A549 (cell line): ENCODE measurements at regions not wholly inside any gene's neighbourhood (a gene's known extent, or its start where the extent isn't known, plus 50 kb on each side); places are given as distances from the start of the nearest gene placed in this dataset.

ENCODE experiments used
- ATAC-seq, 2 experiments: fragments of 200-7000 bp in 1 of 2; fragments of >200 bp in 1 of 2; cut with Nextera tagmentation in 1 of 2; cut with Tn5 transposase in 1 of 2; 3 replicates each; pipeline versions ENCODE4 v1.8.0 to v1.9.1; 2018 to 2020; ENCODE audit warnings: mild to moderate bottlenecking in 1 of 2, moderate library complexity in 1 of 2
- CTCF ChIA-PET: fragments of 300-600 bp; sonication (Branson Sonifier 250); formaldehyde crosslinking; extraction: SDS; loops from one replicate; lab custom pipeline; 2021; ENCODE audit warnings: antibody characterized with exemption, inconsistent platforms; lab: Yijun Ruan, JAX
- POLR2A ChIA-PET: fragments of 350-600 bp; formaldehyde crosslinking; extraction: SDS; loops from one replicate; lab custom pipeline; 2021; ENCODE audit warnings: antibody characterized with exemption, inconsistent platforms; lab: Yijun Ruan, JAX
- DNase-seq, 2 experiments: peaks; one replicate each; pipeline versions ENCODE4 v3.0.0 to v3.0.0-alpha.2; 2011 to 2016; ENCODE audit warnings: low read depth in 1 of 2, low spot score in 1 of 2
- FAIRE-seq: peaks from 2 replicates; lab custom pipeline; 2011; peaks lifted over from hg19 to GRCh38; lab: Jason Lieb, UNC
- H3K27ac ChIP-seq, 2 experiments: fragments of >200 bp; sonication (Bioruptor Twin); formaldehyde crosslinking; 3 replicates each; pipeline ENCODE4 v1.5.1; 2016 to 2017
- H3K4me1 ChIP-seq: fragments of >200 bp; sonication (Bioruptor Twin); formaldehyde crosslinking; 3 replicates; pipeline ENCODE4 v1.6.1; 2016
- H3K4me2 ChIP-seq: fragments of >200 bp; sonication (Bioruptor Twin); formaldehyde crosslinking; 3 replicates; pipeline ENCODE4 v1.6.1; 2016
- H3K4me3 ChIP-seq: fragments of >200 bp; sonication (Bioruptor Twin); formaldehyde crosslinking; 3 replicates; pipeline ENCODE4 v1.5.1; 2016
- H3K9me3 ChIP-seq: fragments of >200 bp; sonication (Bioruptor Twin); formaldehyde crosslinking; 3 replicates; pipeline ENCODE4 v1.6.1; 2016
- CBX8 ChIP-seq: fragments of 200-600 bp; sonication (generic); IDR thresholded peaks from 2 replicates; pipeline ENCODE4 v1.6.1; 2016
- CEBPB ChIP-seq, 2 experiments: fragments of >200 bp in 1 of 2; sonication (Bioruptor Twin) in 1 of 2; formaldehyde crosslinking in 1 of 2; IDR thresholded peaks; 2 replicates each; pipeline ENCODE4 v1.6.1; 2012 to 2016
- CHD4 ChIP-seq: fragments of 200-600 bp; sonication (generic); IDR thresholded peaks from 2 replicates; pipeline ENCODE4 v1.6.1; 2016; ENCODE audit warnings: antibody characterized with exemption, mild to moderate bottlenecking, borderline replicate concordance
- EHMT2 ChIP-seq: fragments of 200-600 bp; sonication (generic); IDR thresholded peaks from 2 replicates; pipeline ENCODE4 v1.6.1; 2016; ENCODE audit warnings: antibody characterized with exemption, low read depth, mild to moderate bottlenecking, moderate library complexity
- EP300 ChIP-seq, 2 experiments: fragments of >200 bp; sonication (Bioruptor Twin); formaldehyde crosslinking; IDR thresholded peaks; 2 replicates in 1 of 2; 3 replicates in 1 of 2; pipeline ENCODE4 v1.6.1; 2016 to 2017
- HOXB13 ChIP-seq: fragments of 250-450 bp; sonication (Bioruptor Pico); IDR thresholded peaks from 2 replicates; pipeline ENCODE4 v1.5.0; 2020; ENCODE audit warnings: low read depth, mild to moderate bottlenecking, moderate library complexity
- JUN ChIP-seq, 2 experiments: fragments of >200 bp; sonication (Bioruptor Twin); formaldehyde crosslinking; IDR thresholded peaks; 2 replicates in 1 of 2; 3 replicates in 1 of 2; pipeline ENCODE4 v1.6.1; 2016 to 2017
- JUNB ChIP-seq: fragments of >200 bp; sonication (Bioruptor Twin); formaldehyde crosslinking; IDR thresholded peaks from 2 replicates; pipeline ENCODE4 v1.6.1; 2016
- KDM5A ChIP-seq: fragments of 200-600 bp; sonication (generic); IDR thresholded peaks from 2 replicates; pipeline ENCODE4 v1.6.1; 2016; ENCODE audit warnings: antibody characterized with exemption, mild to moderate bottlenecking
- MAZ ChIP-seq: fragments of 150-350 bp; IDR thresholded peaks from 2 replicates; pipeline ENCODE4 v1.6.1; 2014; ENCODE audit warnings: antibody characterized with exemption, low read depth, low read length, borderline replicate concordance
- NR3C1 ChIP-seq: fragments of >200 bp; sonication (Bioruptor Twin); formaldehyde crosslinking; IDR thresholded peaks from 3 replicates; pipeline ENCODE4 v1.6.1; 2017
- POLR2AphosphoS2 ChIP-seq: conservative IDR thresholded peaks from 2 replicates; pipeline ENCODE4 v1.6.1; 2012; ENCODE audit warnings: low read length, improper control_type of control experiment, inconsistent platforms
- RAD21 ChIP-seq, 2 experiments: fragments of >200 bp in 1 of 2; sonication (Bioruptor Twin) in 1 of 2; formaldehyde crosslinking in 1 of 2; IDR thresholded peaks in 1 of 2; conservative IDR thresholded peaks in 1 of 2; 2 replicates in 1 of 2; 3 replicates in 1 of 2; pipeline ENCODE4 v1.6.1; 2012 to 2018; ENCODE audit warnings: inconsistent platforms in 1 of 2
- RCOR1 ChIP-seq: fragments of 150-350 bp; IDR thresholded peaks from 2 replicates; pipeline ENCODE4 v1.6.1; 2014; ENCODE audit warnings: antibody characterized with exemption, low read length, low read depth
- RFX5 ChIP-seq: fragments of 450-650 bp; IDR thresholded peaks from 2 replicates; pipeline ENCODE4 v1.7.1; 2014; ENCODE audit warnings: antibody characterized with exemption, mild to moderate bottlenecking, moderate library complexity
- TP53 ChIP-seq: fragments of 250-450 bp; sonication (Bioruptor Pico); IDR thresholded peaks from 2 replicates; pipeline ENCODE4 v1.5.0; 2021; ENCODE audit warnings: mild to moderate bottlenecking, moderate library complexity
- WGBS: methylation state at CpG from one replicate; pipeline ENCODE4 v1.1.6; 2017; ENCODE audit errors: missing lambda C conversion rate; 5-methylcytosine and 5-hydroxymethylcytosine counted together
- TF ChIP-seq, protein P1 (sequence below): fragments of 250-450 bp; sonication (Bioruptor Pico); IDR thresholded peaks from 2 replicates; pipeline ENCODE4 v1.5.0; 2021; ENCODE audit warnings: mild to moderate bottlenecking, moderate library complexity, borderline replicate concordance
- TF ChIP-seq, protein P2 (sequence below): fragments of 200-600 bp; sonication (generic); IDR thresholded peaks from 2 replicates; pipeline ENCODE4 v1.6.1; 2016; ENCODE audit warnings: antibody characterized with exemption, mild to moderate bottlenecking, moderate library complexity
- TF ChIP-seq, protein P3 (sequence below): IDR thresholded peaks from 2 replicates; pipeline ENCODE4 v1.6.1; 2012; ENCODE audit warnings: low read depth, borderline replicate concordance

DNA sequence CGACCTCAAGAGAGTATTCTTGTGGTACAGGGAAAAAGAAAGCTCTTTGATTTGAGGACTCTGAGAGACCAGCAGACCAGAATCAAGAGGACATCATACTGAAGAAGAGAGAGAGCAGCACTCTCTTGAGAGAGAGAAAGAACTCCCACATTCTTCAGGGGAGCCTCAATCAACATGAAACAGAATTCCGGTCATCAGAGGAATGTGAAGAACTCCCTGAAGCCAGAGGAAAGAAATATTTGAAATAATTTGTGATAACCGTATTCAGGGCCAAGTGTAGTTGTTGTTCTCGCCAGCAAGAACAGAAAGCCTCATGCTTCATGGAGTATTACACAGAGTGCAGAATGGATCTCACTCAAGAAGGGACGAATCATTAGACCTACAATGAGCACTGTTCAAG lies 363.8 kb upstream of the TMEM132C start (continued):
- TF ChIP-seq, protein P1, sequence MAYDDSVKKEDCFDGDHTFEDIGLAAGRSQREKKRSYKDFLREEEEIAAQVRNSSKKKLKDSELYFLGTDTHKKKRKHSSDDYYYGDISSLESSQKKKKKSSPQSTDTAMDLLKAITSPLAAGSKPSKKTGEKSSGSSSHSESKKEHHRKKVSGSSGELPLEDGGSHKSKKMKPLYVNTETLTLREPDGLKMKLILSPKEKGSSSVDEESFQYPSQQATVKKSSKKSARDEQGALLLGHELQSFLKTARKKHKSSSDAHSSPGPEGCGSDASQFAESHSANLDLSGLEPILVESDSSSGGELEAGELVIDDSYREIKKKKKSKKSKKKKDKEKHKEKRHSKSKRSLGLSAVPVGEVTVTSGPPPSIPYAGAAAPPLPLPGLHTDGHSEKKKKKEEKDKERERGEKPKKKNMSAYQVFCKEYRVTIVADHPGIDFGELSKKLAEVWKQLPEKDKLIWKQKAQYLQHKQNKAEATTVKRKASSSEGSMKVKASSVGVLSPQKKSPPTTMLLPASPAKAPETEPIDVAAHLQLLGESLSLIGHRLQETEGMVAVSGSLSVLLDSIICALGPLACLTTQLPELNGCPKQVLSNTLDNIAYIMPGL (CRISPR knock-in tag) = no peak
- TF ChIP-seq RCOR1 = no peak

DNA sequence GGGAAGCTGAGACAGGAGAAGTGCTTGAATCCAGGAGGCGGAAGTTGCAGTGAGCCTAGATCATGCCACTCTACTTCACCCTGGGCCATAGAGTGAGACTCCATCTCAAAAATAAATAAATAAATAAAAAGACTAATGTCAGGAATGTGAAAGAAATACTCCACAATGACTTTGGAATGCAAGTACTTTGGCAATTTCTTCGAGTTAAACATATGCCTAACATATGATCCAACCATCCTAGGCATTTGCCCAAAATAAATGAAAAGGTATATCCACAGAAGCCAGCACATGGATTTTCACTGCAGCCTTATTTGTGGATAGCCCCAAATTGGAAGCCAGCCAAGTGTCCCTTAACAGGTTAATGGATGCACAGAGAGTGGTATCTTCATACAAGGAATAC lies 357.9 kb upstream of the TMEM132C start:
- no peak for DNase-seq
- Histone ChIP-seq H3K4me3 (no peak overlapping the region), H3K4me1 (no peaks in the 10 kb centered on the region), H3K9me3 (0 out of 3 replicates have a peak, but pooled peaks cover 3% of the 10 kb centered on the region), H3K4me2 (no peak overlapping the region), H3K27ac (no peak overlapping the region)
- ATAC-seq = no peak
- FAIRE-seq = no peak
- TF ChIP-seq EP300 (IDR thresholded peaks at IDR 0.05) (no peak), CBX8 (no peak), JUNB (no peak), TP53 (CRISPR knock-in tag) (no peak), CEBPB (IDR thresholded peaks at IDR 0.05) (no peak), HOXB13 (CRISPR knock-in tag) (no peak), CHD4 (no peak), KDM5A (no peak), JUN (IDR thresholded peaks at IDR 0.05) (no peak)
- TF ChIP-seq, protein P1 (CRISPR knock-in tag) = no peak
- ChIA-PET POLR2A (no interaction called here), CTCF (no interaction called here)
- 6% methylated on average over 2 of the region's 2 CpGs for WGBS

DNA sequence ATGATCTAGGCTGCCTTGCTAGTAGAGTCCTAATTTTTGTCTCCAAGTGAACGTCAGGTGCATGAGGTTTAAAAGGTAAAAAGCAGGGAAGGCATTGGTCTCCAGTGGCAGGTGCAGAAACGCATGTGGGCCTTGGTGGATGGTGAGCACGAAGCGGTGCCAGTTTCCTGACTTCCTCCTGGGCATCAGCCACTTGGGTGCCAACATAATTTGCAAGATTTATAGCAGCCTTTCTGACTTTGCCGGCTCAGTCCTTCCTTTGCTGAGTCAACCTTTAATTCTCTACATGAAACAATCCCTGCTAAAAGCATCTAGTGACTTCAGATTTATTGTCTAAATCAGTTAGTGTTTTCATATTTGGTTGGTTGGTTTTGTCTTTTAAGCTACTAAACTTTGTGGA lies 355.7 kb upstream of the TMEM132C start:
- under 1% methylated on average over 5 of the region's 5 CpGs for WGBS
- ChIA-PET POLR2A (no interaction called here), CTCF (no interaction called here)
- Histone ChIP-seq H3K4me3 (no peak overlapping the region), H3K4me2 (no peak overlapping the region), H3K4me1 (no peaks in the 10 kb centered on the region), H3K27ac (no peak overlapping the region), H3K9me3 (0 out of 3 replicates have a peak, but pooled peaks cover 3% of the 10 kb centered on the region)
- no peak for DNase-seq
- no peak for FAIRE-seq
- ATAC-seq = no peak
- TF ChIP-seq RCOR1 = no peak
- TF ChIP-seq, protein P2, sequence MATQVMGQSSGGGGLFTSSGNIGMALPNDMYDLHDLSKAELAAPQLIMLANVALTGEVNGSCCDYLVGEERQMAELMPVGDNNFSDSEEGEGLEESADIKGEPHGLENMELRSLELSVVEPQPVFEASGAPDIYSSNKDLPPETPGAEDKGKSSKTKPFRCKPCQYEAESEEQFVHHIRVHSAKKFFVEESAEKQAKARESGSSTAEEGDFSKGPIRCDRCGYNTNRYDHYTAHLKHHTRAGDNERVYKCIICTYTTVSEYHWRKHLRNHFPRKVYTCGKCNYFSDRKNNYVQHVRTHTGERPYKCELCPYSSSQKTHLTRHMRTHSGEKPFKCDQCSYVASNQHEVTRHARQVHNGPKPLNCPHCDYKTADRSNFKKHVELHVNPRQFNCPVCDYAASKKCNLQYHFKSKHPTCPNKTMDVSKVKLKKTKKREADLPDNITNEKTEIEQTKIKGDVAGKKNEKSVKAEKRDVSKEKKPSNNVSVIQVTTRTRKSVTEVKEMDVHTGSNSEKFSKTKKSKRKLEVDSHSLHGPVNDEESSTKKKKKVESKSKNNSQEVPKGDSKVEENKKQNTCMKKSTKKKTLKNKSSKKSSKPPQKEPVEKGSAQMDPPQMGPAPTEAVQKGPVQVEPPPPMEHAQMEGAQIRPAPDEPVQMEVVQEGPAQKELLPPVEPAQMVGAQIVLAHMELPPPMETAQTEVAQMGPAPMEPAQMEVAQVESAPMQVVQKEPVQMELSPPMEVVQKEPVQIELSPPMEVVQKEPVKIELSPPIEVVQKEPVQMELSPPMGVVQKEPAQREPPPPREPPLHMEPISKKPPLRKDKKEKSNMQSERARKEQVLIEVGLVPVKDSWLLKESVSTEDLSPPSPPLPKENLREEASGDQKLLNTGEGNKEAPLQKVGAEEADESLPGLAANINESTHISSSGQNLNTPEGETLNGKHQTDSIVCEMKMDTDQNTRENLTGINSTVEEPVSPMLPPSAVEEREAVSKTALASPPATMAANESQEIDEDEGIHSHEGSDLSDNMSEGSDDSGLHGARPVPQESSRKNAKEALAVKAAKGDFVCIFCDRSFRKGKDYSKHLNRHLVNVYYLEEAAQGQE = no peak
- TF ChIP-seq MAZ = no peak
- no peak for TF ChIP-seq EHMT2
- no peak for TF ChIP-seq RFX5
- TF ChIP-seq RAD21 (conservative IDR thresholded peaks at IDR 0.05 in 1 of 2, IDR thresholded peaks at IDR 0.05 in 1 of 2) = no peak
- TF ChIP-seq NR3C1 = no peak
- TF ChIP-seq, protein P3, sequence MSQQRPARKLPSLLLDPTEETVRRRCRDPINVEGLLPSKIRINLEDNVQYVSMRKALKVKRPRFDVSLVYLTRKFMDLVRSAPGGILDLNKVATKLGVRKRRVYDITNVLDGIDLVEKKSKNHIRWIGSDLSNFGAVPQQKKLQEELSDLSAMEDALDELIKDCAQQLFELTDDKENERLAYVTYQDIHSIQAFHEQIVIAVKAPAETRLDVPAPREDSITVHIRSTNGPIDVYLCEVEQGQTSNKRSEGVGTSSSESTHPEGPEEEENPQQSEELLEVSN = no peak
- no peak for TF ChIP-seq POLR2AphosphoS2
- TF ChIP-seq KDM5A = no peak
